ENCODE measurements at regions not wholly inside any gene's neighbourhood (a gene's known extent, or its start where the extent isn't known, plus 50 kb on each side); places are given as distances from the start of the nearest gene placed in this dataset.

DNA sequence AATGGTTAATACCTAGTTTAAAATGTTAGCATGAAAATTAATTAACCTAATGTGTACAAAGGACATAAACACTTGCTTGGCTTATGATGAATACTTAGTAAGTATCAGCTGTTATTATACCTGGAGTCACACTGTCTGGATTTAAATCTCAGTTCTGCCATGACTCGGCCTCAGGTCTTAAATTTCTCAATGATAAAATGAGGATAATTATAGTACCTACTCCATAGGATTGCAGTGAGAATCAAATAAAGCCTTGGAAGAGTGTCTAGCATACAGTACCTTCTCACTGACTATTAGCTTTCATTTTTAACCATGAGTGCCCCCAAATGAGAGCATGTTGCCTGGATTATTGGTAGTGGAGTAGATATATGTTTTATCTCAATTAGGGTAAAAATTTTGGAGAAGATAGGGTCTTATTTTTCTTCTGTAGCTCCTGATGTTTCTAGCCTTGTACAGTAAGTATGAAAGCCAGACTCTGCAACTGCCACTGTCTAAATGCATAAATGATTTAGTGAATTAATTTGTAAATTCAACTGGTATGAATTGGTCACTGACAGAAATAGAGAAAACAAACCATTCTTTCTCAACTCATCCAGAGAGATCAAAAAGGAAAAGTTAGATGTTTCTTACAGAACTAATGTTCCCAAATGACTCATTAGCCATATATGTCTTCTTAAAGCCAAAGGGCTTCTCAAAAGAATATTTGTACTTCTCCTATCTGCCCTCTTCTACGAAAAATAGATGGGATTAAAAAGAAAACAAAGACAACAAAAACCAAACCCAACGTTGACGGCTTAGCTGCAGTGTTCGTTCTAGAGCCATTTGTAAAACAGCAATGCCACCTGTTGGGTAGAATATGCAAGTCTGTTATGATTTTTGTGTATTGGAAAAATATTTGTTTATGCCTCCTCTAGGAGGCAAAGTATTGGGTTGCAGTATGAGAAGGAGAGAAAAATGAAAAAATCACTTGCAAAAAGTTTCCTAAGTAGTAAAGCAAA, 53.8 kb upstream of the MROH9 start:
- peak; percentile 31 for TF ChIP-seq CTCF (IDR thresholded peaks at IDR 0.05; ENCODE audit: insufficient read depth, low read length, severe bottlenecking)
- FAIRE-seq (no peak), DNase-seq (ENCODE audit: low read depth) (peak; percentile 28)
- no peaks in the 10 kb centered on the region for H3K36me3 ChIP-seq (ENCODE audit: control insufficient read depth, insufficient read depth, low read length)
- no peak overlapping the region for H3K4me3 ChIP-seq (ENCODE audit: low read depth, low read length)
- no peaks in the 10 kb centered on the region for H3K27me3 ChIP-seq (ENCODE audit: control insufficient read depth, insufficient read depth, low read length)

Data from bronchial epithelial cell (primary cell).